GM21367 (cell line): ENCODE measurements at regions not wholly inside any gene's neighbourhood (a gene's known extent, or its start where the extent isn't known, plus 50 kb on each side); places are given as distances from the start of the nearest gene placed in this dataset.

Source experiments
- ATAC-seq: cut with Tn5 transposase; IDR thresholded peaks from one replicate; pipeline ENCODE4 v1.9.1; 2021; ENCODE audit not compliant: unreplicated experiment

GRCh38 chr5:56337715-56338319 is 104.7 kb upstream of the ANKRD55 start:
- no peak for ATAC-seq

GRCh38 chr5:56335212-56335611 is 102.1 kb upstream of the ANKRD55 start:
- no peak for ATAC-seq

GRCh38 chr5:56330806-56331205 is 97.7 kb upstream of the ANKRD55 start:
- no peak for ATAC-seq

- ATAC-seq = no peak
Observed at GRCh38 chr5:56330167-56330566, 97.0 kb upstream of the ANKRD55 start.

GRCh38 chr5:56329652-56330051 is 96.5 kb upstream of the ANKRD55 start:
- ATAC-seq = peak; percentile 57

- peak; percentile 54 for ATAC-seq
Observed at GRCh38 chr5:56328753-56329560, 95.8 kb upstream of the ANKRD55 start.

GRCh38 chr5:56327809-56328208 is 94.7 kb upstream of the ANKRD55 start:
- peak; percentile 35 for ATAC-seq

GRCh38 chr5:56326770-56327169 is 93.6 kb upstream of the ANKRD55 start:
- no peak for ATAC-seq

GRCh38 chr5:56326116-56326515 is 93.0 kb upstream of the ANKRD55 start:
- ATAC-seq = no peak

GRCh38 chr5:56325039-56325438 is 91.9 kb upstream of the ANKRD55 start:
- no peak for ATAC-seq

GRCh38 chr5:56323505-56323904 is 90.4 kb upstream of the ANKRD55 start:
- no peak for ATAC-seq

GRCh38 chr5:56322592-56322991 is 89.5 kb upstream of the ANKRD55 start:
- ATAC-seq = no peak

GRCh38 chr5:56321236-56321881 is 88.2 kb upstream of the ANKRD55 start:
- no peak for ATAC-seq

- no peak for ATAC-seq
Observed at GRCh38 chr5:56320686-56321085, 87.6 kb upstream of the ANKRD55 start.

- ATAC-seq = no peak
Observed at GRCh38 chr5:56319526-56320181, 86.5 kb upstream of the ANKRD55 start.

- ATAC-seq = peak; percentile 52
Observed at GRCh38 chr5:56317923-56318561, 84.9 kb upstream of the ANKRD55 start.

- no peak for ATAC-seq
Observed at GRCh38 chr5:56316299-56316994, 83.3 kb upstream of the ANKRD55 start.

- peak; percentile 51 for ATAC-seq
Observed at GRCh38 chr5:56314529-56314928, 81.4 kb upstream of the ANKRD55 start.

GRCh38 chr5:56313596-56313995 is 80.5 kb upstream of the ANKRD55 start:
- no peak for ATAC-seq

GRCh38 chr5:56313004-56313531 is 79.9 kb upstream of the ANKRD55 start:
- no peak for ATAC-seq
